NCI-H446 (cell line): ENCODE measurements at regions not wholly inside any gene's neighbourhood (a gene's known extent, or its start where the extent isn't known, plus 50 kb on each side); places are given as distances from the start of the nearest gene placed in this dataset.

Experiments
- DNase-seq, 2 experiments: peaks; one replicate each; lab custom pipeline; 2025; lab: John Stamatoyannopoulos, UW

- no peak for DNase-seq
Measured at GRCh38 chr15:95825208-95825607, 505.3 kb upstream of the NR2F2 start.

GRCh38 chr15:95825671-95826411 is 504.7 kb upstream of the NR2F2 start:
- no peak for DNase-seq

GRCh38 chr15:95826412-95827195 is 503.9 kb upstream of the NR2F2 start:
- no peak for DNase-seq

- no peak for DNase-seq
Measured at GRCh38 chr15:95829062-95829461, 501.4 kb upstream of the NR2F2 start.

GRCh38 chr15:95830281-95830680 is 500.2 kb upstream of the NR2F2 start:
- no peak for DNase-seq

GRCh38 chr15:95832668-95833067 is 497.8 kb upstream of the NR2F2 start:
- no peak for DNase-seq

GRCh38 chr15:95834028-95834804 is 496.3 kb upstream of the NR2F2 start:
- no peak for DNase-seq

- no peak for DNase-seq
Measured at GRCh38 chr15:95836536-95836935, 494.0 kb upstream of the NR2F2 start.

GRCh38 chr15:95837341-95838004 is 493.0 kb upstream of the NR2F2 start:
- no peak for DNase-seq

GRCh38 chr15:95839367-95839782 is 491.1 kb upstream of the NR2F2 start:
- DNase-seq, result no peak

- no peak for DNase-seq
Measured at GRCh38 chr15:95840004-95840403, 490.5 kb upstream of the NR2F2 start.

GRCh38 chr15:95840855-95841254 is 489.6 kb upstream of the NR2F2 start:
- DNase-seq, result no peak

GRCh38 chr15:95842576-95842975 is 487.9 kb upstream of the NR2F2 start:
- DNase-seq, result no peak

GRCh38 chr15:95843241-95843910 is 487.1 kb upstream of the NR2F2 start:
- no peak for DNase-seq

- DNase-seq, result no peak
Measured at GRCh38 chr15:95845862-95846515, 484.5 kb upstream of the NR2F2 start.

- DNase-seq, result no peak
Measured at GRCh38 chr15:95848126-95848525, 482.4 kb upstream of the NR2F2 start.

GRCh38 chr15:95850837-95851236 is 479.7 kb upstream of the NR2F2 start:
- DNase-seq, result no peak

GRCh38 chr15:95853350-95853749 is 477.1 kb upstream of the NR2F2 start:
- no peak for DNase-seq

GRCh38 chr15:95857124-95857757 is 473.3 kb upstream of the NR2F2 start:
- no peak for DNase-seq

GRCh38 chr15:95857758-95858157 is 472.7 kb upstream of the NR2F2 start:
- no peak for DNase-seq

- DNase-seq, result no peak
Measured at GRCh38 chr15:95860406-95860805, 470.1 kb upstream of the NR2F2 start.
